ENCODE measurements at regions not wholly inside any gene's neighbourhood (a gene's known extent, or its start where the extent isn't known, plus 50 kb on each side); places are given as distances from the start of the nearest gene placed in this dataset.

GRCh38 chr6:147660334-147661311, 152.1 kb downstream of the SAMD5 start:
- intact Hi-C loops (cut with DNase I), result no loop called here
- ATAC-seq, result no peak
- 95 to 96% methylated on average over 20 of the region's 20 CpGs for WGBS, 2 donors
- no peaks in the 10 kb centered on the region for H3K36me3 ChIP-seq
- peaks cover 0 to 4% (median 0%) of the 10 kb centered on the region in 7 donors for H3K27me3 ChIP-seq
- no peak for TF ChIP-seq CTCF (IDR thresholded peaks at IDR 0.05)
- H3K4me1 ChIP-seq, result no peaks in the 10 kb centered on the region
- H3K9me3 ChIP-seq, result no peaks in the 10 kb centered on the region
- no peak for DNase-seq
- H3K27ac ChIP-seq, result no peak overlapping the region
- H3K4me3 ChIP-seq, result no peak overlapping the region

- no peak overlapping the region for H3K4me3 ChIP-seq
- H3K4me1 ChIP-seq, result no peaks in the 10 kb centered on the region
- no peak for TF ChIP-seq CTCF (IDR thresholded peaks at IDR 0.05)
- no peak overlapping the region for H3K27ac ChIP-seq
- no peaks in the 10 kb centered on the region for H3K9me3 ChIP-seq
- DNase-seq (no peak), ATAC-seq (no peak)
- WGBS, 2 donors, result 94 to 97% methylated on average over 1 of the region's 1 CpG
- peaks cover 0 to 4% (median 0%) of the 10 kb centered on the region in 7 donors for H3K27me3 ChIP-seq
- intact Hi-C loops (cut with DNase I), result no loop called here
- no peaks in the 10 kb centered on the region for H3K36me3 ChIP-seq
Observed at GRCh38 chr6:147662646-147663045, 154.2 kb downstream of the SAMD5 start.

- 48 to 68% methylated on average over 2 of the region's 2 CpGs for WGBS, 2 donors
- Histone ChIP-seq H3K9me3 (peaks cover 0 to 6% (median 0%) of the 10 kb centered on the region in 11 donors), H3K27me3 (peaks cover 0 to 4% (median 0%) of the 10 kb centered on the region in 7 donors), H3K4me1 (no peaks in the 10 kb centered on the region), H3K27ac (no peak overlapping the region), H3K4me3 (no peak overlapping the region), H3K36me3 (no peaks in the 10 kb centered on the region)
- ATAC-seq (no peak), DNase-seq (no peak)
- TF ChIP-seq CTCF (IDR thresholded peaks at IDR 0.05), result no peak
- intact Hi-C loops (cut with DNase I), result no loop called here
Observed at GRCh38 chr6:147664092-147664491, 155.6 kb downstream of the SAMD5 start.

GRCh38 chr6:147666255-147666654, 157.8 kb downstream of the SAMD5 start:
- H3K27me3 ChIP-seq, result peaks cover 0 to 4% (median 0%) of the 10 kb centered on the region in 7 donors
- intact Hi-C loops (cut with DNase I), result no loop called here
- WGBS, 2 donors, result 71 to 83% methylated on average over 4 of the region's 4 CpGs
- peaks cover 0 to 21% (median 0%) of the 10 kb centered on the region in 11 donors for H3K9me3 ChIP-seq
- H3K4me1 ChIP-seq, result no peaks in the 10 kb centered on the region
- no peak overlapping the region for H3K27ac ChIP-seq
- no peaks in the 10 kb centered on the region for H3K36me3 ChIP-seq
- no peak for DNase-seq
- no peak for TF ChIP-seq CTCF (IDR thresholded peaks at IDR 0.05)
- H3K4me3 ChIP-seq, result no peak overlapping the region
- ATAC-seq, result no peak

All from heart right ventricle (tissue), 16 donors.